Stimulated activated CD4-positive, alpha-beta T cell treated with anti-CD3 and anti-CD28 coated beads, Interleukin-12 subunit alpha, Interleukin-12 subunit beta, amount 100 ng/mL, for 24 hours (primary cell): ENCODE measurements at regions not wholly inside any gene's neighbourhood (a gene's known extent, or its start where the extent isn't known, plus 50 kb on each side); places are given as distances from the start of the nearest gene placed in this dataset.
"Not testable (repeated sequence)": the region's sequence is repeated elsewhere in the genome, so short reads cannot be mapped to it uniquely, and the experiment has no call there.

ENCODE experiments used
- DNase-seq, 2 experiments: peaks; one replicate each; pipeline ENCODE4 v3.0.0-alpha.2; 2020; ENCODE audit warnings: low read depth in 2 of 2

DNA sequence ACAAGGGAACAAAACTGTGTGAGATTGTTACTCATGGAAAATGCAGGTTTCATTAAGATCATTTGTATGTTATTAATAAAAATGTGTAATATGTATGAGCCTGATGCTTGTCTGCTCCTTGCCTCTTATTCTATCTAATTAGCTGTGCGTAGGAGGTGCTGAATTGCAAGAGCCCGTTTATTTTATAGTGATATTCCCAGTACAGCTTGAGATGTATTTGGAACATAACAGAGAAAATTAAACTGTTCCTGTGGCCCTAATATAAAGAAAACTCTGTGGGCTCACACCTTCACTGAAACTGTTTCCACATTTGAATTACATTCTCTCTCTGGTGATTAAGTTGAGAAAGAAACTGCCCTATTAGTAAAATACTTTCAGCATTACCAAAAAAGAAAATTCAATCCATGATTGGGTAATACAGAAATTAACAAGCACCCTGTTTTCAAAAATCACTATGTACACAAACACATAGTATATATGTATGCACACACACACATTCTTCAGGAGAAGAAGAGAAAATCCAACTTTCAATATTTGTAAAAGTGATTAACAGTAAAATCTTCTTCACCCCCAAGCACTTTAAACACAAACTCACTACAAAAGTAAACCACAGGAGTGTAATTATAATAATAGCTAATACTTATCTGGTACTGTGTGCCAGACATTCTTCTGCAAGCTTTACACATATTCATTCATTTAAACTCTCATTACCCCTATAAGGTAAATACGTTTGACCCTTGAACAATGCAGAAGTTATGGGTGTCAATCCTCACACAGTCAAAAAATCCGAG lies 233.2 kb downstream of the PHLDA1 start:
- DNase-seq, result no peak

DNA sequence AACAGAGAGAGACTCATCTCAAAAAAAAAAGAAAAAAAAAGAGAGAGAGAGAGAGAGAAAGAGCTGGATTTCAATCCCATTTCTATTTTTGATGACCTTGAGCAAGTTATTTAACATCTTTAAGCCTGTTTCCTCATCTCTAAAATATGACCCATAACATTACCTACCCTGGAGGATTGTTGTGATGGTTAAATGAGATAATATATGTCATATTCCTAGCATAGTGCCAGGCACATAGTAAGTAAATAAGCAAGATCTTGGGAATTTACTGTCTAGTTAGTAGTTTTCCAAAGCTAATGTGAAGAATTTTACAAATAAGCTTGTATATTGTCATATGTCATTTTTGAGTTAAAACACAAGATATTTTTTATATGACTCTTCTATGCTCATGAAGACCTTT lies 236.5 kb downstream of the PHLDA1 start:
- DNase-seq, result no peak

DNA sequence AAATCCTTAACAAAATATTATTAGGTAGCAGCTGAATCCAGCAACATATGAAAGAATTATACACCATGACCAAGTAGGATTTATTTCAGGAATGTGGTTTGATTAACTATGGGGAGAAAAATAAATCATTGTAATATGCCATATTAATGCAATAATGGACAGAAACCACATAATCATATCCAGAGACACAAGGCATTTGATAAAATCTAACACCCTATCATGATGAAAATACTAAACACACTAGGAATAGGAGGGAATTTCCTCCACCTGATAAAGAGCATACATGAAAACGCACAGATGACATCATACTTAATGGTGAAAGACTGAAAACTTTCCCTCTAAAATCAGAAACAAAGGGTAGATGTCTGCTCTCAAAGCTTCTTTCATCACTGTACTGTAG lies 238.9 kb downstream of the PHLDA1 start:
- DNase-seq, result no peak

DNA sequence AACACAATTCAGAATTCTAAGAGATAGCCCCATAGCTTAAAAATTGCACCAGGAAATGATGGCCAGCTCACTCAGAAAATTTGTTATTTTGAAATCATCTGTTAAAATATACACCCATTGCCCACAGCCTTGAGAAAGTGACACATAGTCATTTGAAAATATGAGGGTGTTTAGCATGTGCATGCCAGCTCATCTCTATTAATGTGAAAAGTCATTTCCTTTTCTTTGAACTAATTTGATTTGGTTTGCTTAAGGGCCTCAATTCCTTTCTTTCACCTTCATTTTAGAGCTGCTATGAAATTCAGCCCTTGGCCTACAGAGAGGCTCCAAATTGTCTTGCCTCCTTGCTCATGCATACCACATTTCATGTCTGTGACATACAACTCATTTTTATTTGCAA lies 241.4 kb downstream of the PHLDA1 start:
- no peak for DNase-seq

DNA sequence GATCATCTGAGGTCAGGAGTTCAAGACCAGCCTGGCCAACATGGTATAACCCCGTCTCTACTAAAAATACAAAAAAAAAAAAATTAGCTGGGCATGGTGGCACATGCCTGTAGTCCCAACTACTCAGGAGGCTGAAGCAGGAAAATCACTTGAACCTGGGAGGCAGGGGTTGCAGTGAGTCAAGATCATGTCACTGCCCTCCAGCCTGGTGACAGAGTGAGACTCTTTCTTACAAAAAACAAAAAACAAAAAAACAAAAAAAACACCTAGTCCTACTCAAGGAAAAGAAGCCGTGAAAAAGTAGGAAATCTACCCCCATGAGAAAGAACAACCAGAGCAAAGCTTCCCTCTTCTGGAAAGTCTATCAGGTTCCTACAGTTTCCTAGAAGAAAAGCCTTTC lies 244.4 kb downstream of the PHLDA1 start:
- DNase-seq, result not testable (repeated sequence)

DNA sequence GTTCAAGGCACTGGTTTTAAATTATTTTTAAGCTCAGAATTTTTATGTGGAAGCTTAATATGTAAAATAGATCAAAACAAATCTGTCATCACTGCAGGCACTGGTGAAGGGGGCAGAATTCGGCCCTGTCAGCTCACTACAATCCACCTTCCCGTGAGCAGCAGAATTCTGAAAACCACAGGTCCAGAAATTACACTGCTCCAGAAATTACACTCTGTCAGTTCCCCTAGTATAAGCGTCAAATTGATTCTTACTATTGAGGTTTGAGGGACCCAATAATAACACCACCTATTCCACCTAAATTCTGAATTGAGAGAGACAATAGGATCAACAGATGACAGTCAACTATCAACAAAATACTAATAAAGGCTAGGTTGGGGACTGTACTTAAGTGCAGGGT lies 245.5 kb downstream of the PHLDA1 start:
- DNase-seq, result no peak

- no peak for DNase-seq
These were observed 247.0 kb downstream of the PHLDA1 start for GRCh38 chr12:75784591-75784990.

GRCh38 chr12:75783093-75783877 lies 248.3 kb downstream of the PHLDA1 start:
- no peak for DNase-seq

DNA sequence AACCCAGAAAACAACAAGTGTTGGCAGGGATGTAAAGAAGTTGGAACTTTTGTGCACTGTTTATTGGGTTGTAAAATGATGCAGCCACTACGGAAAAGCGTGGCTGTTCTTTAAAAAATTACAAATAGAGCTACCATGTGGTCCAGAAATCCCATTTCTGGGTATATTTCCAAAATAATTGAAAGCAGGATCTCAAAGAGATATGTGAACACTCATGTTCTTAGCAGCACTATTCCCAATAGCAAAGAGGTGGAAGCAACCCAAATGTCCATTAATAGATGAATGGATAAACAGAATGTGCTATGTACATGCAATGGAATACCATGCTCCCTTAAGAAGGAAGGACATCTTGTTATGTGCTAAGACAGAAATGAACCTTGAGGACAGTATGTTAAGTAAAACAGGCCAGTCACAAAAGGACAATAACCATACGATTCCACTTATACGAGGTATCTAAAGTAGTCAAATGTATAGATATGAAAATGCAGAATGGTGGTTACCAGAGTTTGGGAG lies 249.5 kb downstream of the PHLDA1 start:
- no peak for DNase-seq

- DNase-seq, result no peak
These were observed 250.0 kb downstream of the PHLDA1 start for GRCh38 chr12:75781532-75782046.

GRCh38 chr12:75779891-75780496 lies 251.6 kb downstream of the PHLDA1 start:
- DNase-seq, result no peak

DNA sequence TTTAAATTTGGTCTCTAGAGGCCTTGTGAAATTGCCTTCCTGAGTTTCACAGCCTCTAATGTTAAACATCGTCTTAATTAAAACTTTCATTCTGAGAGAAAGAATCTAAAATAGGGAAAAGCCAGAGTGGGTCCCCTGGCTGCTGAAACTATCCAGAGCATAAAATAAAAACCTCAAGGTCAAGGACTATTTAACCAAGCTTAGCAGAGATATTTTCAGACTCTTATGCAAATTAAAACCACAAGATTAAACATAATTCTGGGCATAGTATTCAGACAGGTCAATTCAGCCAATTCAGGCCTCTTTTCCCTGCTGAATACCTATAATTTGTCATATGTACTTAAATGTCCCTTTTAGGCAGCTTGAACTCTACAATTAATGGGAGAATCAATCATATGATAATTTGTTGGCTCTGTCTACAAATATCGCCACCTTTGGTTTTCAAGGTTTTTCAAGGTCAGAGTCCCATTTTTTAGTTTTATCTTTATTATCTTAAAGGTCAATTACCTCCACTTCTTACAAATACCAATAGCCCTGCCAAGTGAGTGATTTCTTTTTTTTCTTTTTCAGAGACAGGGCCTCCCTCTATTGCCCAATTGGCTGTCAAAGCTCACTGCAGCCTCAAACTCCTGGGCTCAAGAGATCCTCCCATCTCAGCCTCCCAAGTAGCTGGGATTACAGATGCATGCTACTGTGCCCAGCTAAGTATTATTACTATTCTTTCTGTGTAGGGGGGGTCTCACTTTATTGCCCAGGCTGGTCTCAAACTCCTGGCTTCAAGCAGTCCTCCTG lies 257.1 kb downstream of the PHLDA1 start:
- no peak for DNase-seq

GRCh38 chr12:75773377-75773776 lies 258.2 kb downstream of the PHLDA1 start:
- DNase-seq, result no peak

- no peak for DNase-seq
These were observed 259.6 kb upstream of the KRR1 start for GRCh38 chr12:75771023-75771422.

DNA sequence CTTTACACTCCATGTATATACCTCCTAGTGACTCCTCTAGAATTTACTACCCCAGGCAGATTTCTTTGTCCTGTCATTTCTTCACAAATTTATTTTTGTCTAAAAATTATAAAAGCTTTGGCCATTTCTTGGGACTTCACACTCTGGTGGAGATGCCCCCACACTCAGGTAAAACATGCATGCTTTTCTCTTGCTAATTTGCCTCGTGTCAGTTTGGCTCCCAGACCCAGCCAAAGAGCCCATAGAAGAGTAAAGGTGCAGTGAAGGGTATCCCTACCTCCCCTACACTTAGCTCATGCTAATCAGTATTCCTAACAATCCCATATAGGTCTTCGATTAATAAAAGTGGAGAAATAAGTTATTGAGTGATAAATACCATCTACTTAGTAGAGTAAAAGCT lies 256.5 kb upstream of the KRR1 start:
- DNase-seq, result no peak

- no peak for DNase-seq
These were observed 255.1 kb upstream of the KRR1 start for GRCh38 chr12:75766263-75767160.

GRCh38 chr12:75765170-75766059 lies 254.0 kb upstream of the KRR1 start:
- DNase-seq, result no peak

DNA sequence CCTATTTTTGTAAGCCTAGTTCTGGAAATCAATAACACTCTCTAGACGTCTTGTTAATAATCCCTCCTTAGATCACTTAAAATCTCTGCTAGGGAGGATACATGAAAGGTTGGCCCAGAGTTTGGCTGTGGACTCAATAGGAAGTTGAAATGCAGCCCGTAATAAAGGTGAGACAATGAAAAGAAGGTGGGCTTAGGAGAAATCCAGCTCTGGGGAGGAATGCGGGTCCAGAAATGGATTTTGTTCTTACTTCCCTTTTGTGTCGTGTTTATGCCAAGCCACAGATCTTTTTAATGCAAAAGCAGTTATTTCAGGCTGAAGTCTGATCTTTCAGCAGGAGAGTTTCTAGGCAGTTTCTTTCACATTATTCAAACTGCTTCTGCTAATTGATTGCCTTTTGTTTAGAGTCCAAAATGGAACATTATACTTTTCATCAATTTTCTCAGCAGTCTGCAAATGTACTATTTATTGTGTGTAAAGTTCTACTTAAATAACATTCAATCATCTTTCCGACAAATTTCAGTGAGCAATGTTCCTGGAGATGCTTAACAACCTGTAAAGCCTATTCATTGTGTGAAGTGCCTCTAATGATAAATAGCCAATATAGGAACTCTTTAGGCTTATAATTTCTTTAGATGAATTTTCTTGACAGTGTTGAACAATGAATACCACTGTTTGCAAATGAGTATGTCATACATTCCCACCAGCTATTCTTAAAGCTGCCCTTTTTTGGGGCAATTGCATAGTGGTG lies 252.9 kb upstream of the KRR1 start:
- no peak for DNase-seq
